Muscle layer of duodenum (tissue), 2 donors: ENCODE measurements at regions not wholly inside any gene's neighbourhood (a gene's known extent, or its start where the extent isn't known, plus 50 kb on each side); places are given as distances from the start of the nearest gene placed in this dataset.

Experiments
- H3K27ac ChIP-seq: one replicate; pipeline ENCODE4 v1.7.0; 2013; ENCODE audit warnings: mild to moderate bottlenecking, low read length
- H3K27me3 ChIP-seq: one replicate; pipeline ENCODE4 v1.7.0; 2013; ENCODE audit warnings: low read depth, mild to moderate bottlenecking, control low read depth, low read length
- H3K36me3 ChIP-seq, 2 donors: one replicate each; pipeline ENCODE4 v1.7.0; 2013; ENCODE audit warnings: low read length in 2 of 2, control low read depth in 1 of 2, mild to moderate bottlenecking in 1 of 2; ENCODE audit not compliant: insufficient read depth in 2 of 2, control insufficient read depth in 1 of 2
- H3K4me1 ChIP-seq, 2 donors: one replicate each; pipeline ENCODE4 v1.7.0; 2013; ENCODE audit warnings: low read length in 2 of 2, mild to moderate bottlenecking in 2 of 2, control low read depth in 1 of 2, moderate library complexity in 1 of 2; ENCODE audit not compliant: insufficient read depth in 2 of 2, control insufficient read depth in 1 of 2
- H3K4me3 ChIP-seq, 2 donors: one replicate each; pipeline ENCODE4 v1.7.0; 2013; ENCODE audit warnings: low read length in 2 of 2, low read depth in 1 of 2, mild to moderate bottlenecking in 1 of 2
- H3K9me3 ChIP-seq, 2 donors: one replicate each; pipeline ENCODE4 v1.7.0; 2013; ENCODE audit warnings: low read length in 2 of 2, control low read depth in 1 of 2, mild to moderate bottlenecking in 1 of 2; ENCODE audit not compliant: control insufficient read depth in 1 of 2
- donor health status: healthy.

DNA sequence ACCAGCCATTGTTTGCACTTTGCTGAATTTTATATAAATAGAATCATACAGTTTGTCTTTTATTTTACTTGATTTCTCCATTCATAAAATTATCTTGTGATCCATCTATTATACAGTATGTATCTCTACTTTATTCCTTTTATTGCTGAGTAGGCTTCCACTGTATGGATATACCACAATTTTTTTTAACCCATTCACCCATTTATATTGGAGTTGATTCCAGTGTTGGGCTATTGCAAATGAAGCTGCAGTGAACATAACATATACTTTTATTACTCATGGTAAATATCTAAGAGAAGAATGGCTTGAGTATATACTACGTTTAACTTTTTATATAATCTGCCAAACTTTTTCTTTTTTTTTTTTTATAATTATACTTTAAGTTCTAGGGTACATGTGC, 463.6 kb downstream of the ETNK1 start:
- Histone ChIP-seq H3K27ac (no peak overlapping the region), H3K9me3 (no peaks in the 10 kb centered on the region), H3K4me3 (no peak overlapping the region), H3K4me1 (no peaks in the 10 kb centered on the region), H3K36me3 (no peaks in the 10 kb centered on the region), H3K27me3 (no peaks in the 10 kb centered on the region)

DNA sequence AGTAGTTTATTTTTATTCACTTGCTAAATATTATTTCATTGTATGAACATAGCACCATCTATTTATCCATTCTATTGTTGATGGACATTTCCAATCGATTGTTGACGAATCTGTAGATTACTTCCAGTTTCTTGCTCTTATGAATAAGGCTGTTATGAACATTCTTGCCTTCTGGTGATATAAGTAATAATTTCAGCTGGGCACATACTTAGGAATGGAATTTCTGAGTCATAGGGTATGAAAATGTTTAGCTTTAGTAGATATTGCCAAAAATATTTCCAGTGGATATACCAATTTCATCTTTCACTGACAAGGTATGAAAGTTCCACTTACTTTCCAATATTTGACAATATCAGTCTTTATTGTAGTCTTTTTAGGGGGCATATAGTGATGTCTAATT, 468.5 kb downstream of the ETNK1 start:
- Histone ChIP-seq H3K27me3 (no peaks in the 10 kb centered on the region), H3K36me3 (no peaks in the 10 kb centered on the region), H3K4me1 (no peaks in the 10 kb centered on the region), H3K9me3 (no peaks in the 10 kb centered on the region), H3K27ac (no peak overlapping the region), H3K4me3 (no peak overlapping the region)

DNA sequence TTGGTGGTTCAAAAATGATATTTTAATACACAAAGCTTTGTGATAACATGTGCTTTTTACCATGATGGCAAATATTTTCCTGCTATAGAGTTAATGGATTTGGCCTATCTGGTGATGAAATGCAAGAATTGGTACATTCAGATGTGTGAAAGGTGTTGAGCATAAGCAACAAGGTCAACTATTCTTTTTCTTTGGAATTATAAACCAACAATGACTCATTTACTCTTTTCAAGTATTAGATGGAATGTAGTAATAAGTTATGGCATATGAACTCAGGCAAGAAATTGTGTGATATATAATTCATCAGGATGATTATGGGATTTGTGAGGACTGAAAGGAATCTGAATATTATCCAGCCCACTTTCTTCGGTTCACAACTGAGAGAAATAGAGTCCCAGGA, 471.4 kb downstream of the ETNK1 start:
- no peaks in the 10 kb centered on the region for H3K4me1 ChIP-seq
- H3K9me3 ChIP-seq: no peaks in the 10 kb centered on the region
- no peak overlapping the region for H3K27ac ChIP-seq
- H3K27me3 ChIP-seq: no peaks in the 10 kb centered on the region
- H3K4me3 ChIP-seq: no peak overlapping the region
- no peaks in the 10 kb centered on the region for H3K36me3 ChIP-seq

GRCh38 chr12:23098110-23098509, 473.1 kb downstream of the ETNK1 start:
- Histone ChIP-seq H3K4me1 (no peaks in the 10 kb centered on the region), H3K27me3 (no peaks in the 10 kb centered on the region), H3K36me3 (no peaks in the 10 kb centered on the region), H3K9me3 (no peaks in the 10 kb centered on the region), H3K4me3 (no peak overlapping the region), H3K27ac (no peak overlapping the region)

GRCh38 chr12:23098517-23098916, 473.5 kb downstream of the ETNK1 start:
- Histone ChIP-seq H3K4me3 (no peak overlapping the region), H3K4me1 (no peaks in the 10 kb centered on the region), H3K27ac (no peak overlapping the region), H3K27me3 (no peaks in the 10 kb centered on the region), H3K36me3 (no peaks in the 10 kb centered on the region), H3K9me3 (no peaks in the 10 kb centered on the region)

- no peaks in the 10 kb centered on the region for H3K27me3 ChIP-seq
- H3K4me1 ChIP-seq: no peaks in the 10 kb centered on the region
- no peaks in the 10 kb centered on the region for H3K9me3 ChIP-seq
- H3K27ac ChIP-seq: no peak overlapping the region
- no peak overlapping the region for H3K4me3 ChIP-seq
- no peaks in the 10 kb centered on the region for H3K36me3 ChIP-seq
Measured at GRCh38 chr12:23099104-23099503, 474.1 kb downstream of the ETNK1 start.

- Histone ChIP-seq H3K9me3 (no peaks in the 10 kb centered on the region), H3K27me3 (no peaks in the 10 kb centered on the region), H3K27ac (no peak overlapping the region), H3K4me1 (no peaks in the 10 kb centered on the region), H3K36me3 (no peaks in the 10 kb centered on the region), H3K4me3 (no peak overlapping the region)
Measured at GRCh38 chr12:23099604-23100003, 474.6 kb downstream of the ETNK1 start.

- Histone ChIP-seq H3K36me3 (no peaks in the 10 kb centered on the region), H3K27ac (no peak overlapping the region), H3K4me3 (no peak overlapping the region), H3K4me1 (no peaks in the 10 kb centered on the region), H3K27me3 (no peaks in the 10 kb centered on the region), H3K9me3 (no peaks in the 10 kb centered on the region)
Measured at GRCh38 chr12:23108957-23109356, 484.0 kb downstream of the ETNK1 start.

DNA sequence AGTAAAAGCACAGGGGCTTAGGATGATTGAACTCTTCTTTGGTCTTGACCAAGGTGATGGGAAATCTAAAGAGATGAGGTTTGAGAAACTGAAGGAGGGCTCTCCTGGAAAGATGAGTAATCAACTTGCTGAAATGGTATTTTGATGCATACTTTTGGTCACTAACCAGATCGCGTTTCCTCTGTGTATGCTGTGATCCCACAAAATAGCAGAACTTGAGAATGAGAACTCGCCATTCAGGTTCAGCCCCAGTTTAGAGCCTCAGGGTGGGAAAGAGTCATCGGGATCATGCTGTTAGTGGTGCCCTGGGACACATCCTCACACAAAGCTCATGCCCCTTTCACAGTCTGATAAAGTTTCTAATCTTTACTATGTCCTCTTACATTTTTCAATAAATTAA, 488.8 kb downstream of the ETNK1 start:
- Histone ChIP-seq H3K36me3 (no peaks in the 10 kb centered on the region), H3K9me3 (no peaks in the 10 kb centered on the region), H3K27ac (no peak overlapping the region), H3K4me3 (no peak overlapping the region), H3K4me1 (no peaks in the 10 kb centered on the region), H3K27me3 (no peaks in the 10 kb centered on the region)

DNA sequence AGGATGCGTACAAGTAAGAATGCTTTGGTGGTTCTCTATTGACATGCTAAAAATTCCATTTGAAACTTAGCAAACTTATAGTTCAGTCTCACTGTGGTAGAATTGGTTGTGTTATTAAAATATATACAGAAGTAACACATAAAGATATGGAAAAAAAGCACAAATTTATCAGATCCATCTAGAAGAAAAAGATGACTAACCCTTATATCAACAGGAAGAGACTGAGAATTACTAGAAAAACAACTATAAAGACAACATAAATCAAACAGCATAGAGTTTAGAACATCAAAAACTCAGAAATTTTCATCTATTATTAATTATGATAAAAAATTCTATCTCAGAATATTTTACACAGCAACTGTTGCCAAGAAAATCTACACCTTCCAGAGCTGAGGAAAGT, 491.0 kb downstream of the ETNK1 start:
- no peaks in the 10 kb centered on the region for H3K4me1 ChIP-seq
- H3K4me3 ChIP-seq: no peak overlapping the region
- no peaks in the 10 kb centered on the region for H3K36me3 ChIP-seq
- no peaks in the 10 kb centered on the region for H3K9me3 ChIP-seq
- no peaks in the 10 kb centered on the region for H3K27me3 ChIP-seq
- no peak overlapping the region for H3K27ac ChIP-seq

DNA sequence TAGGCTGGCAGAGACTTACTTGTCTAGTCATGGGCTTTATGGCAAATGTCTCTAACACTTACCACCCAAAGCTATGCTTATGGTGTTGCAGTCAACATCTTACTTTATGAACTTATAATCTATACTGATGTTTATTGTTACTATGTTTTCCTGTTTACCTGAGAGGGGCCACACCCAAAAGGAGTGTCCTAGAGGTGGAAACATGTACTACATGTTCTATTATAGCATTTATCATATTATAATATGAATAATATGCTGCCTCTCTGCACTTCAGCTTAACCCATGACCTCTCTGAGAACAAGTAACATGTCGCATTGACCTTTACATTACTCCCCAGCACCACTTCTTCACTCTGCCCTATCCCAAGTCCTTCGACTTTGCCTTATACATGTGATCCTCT, 501.8 kb downstream of the ETNK1 start:
- no peaks in the 10 kb centered on the region for H3K4me1 ChIP-seq
- no peaks in the 10 kb centered on the region for H3K36me3 ChIP-seq
- no peak overlapping the region for H3K4me3 ChIP-seq
- no peak overlapping the region for H3K27ac ChIP-seq
- H3K9me3 ChIP-seq: no peaks in the 10 kb centered on the region
- no peaks in the 10 kb centered on the region for H3K27me3 ChIP-seq

- no peaks in the 10 kb centered on the region for H3K27me3 ChIP-seq
- H3K9me3 ChIP-seq: no peaks in the 10 kb centered on the region
- H3K27ac ChIP-seq: no peak overlapping the region
- no peaks in the 10 kb centered on the region for H3K4me1 ChIP-seq
- no peak overlapping the region for H3K4me3 ChIP-seq
- H3K36me3 ChIP-seq: no peaks in the 10 kb centered on the region
Measured at GRCh38 chr12:23127701-23128100, 502.7 kb downstream of the ETNK1 start.
